DND-41 (cell line): ENCODE measurements at regions not wholly inside any gene's neighbourhood (a gene's known extent, or its start where the extent isn't known, plus 50 kb on each side); places are given as distances from the start of the nearest gene placed in this dataset.

Experiments
- ATAC-seq: fragments of 200-7000 bp; cut with Tn5 transposase; 3 replicates; pipeline ENCODE4 v1.9.1; 2021; ENCODE audit warnings: low read depth; ENCODE audit not compliant: insufficient read depth
- DNase-seq: peaks from one replicate; pipeline ENCODE4 v3.0.0-alpha.2; 2020
- H2AFZ ChIP-seq: 2 replicates; pipeline ENCODE4 v1.6.0; 2012; ENCODE audit warnings: low read depth, low read length
- H3K27ac ChIP-seq: 2 replicates; pipeline ENCODE4 v1.5.1; 2012; ENCODE audit warnings: low read length, inconsistent platforms
- H3K27me3 ChIP-seq: fragments of 200-600 bp; sonication (generic); 2 replicates; pipeline ENCODE4 v1.6.0; 2012; ENCODE audit warnings: low read length, mild to moderate bottlenecking, inconsistent platforms; ENCODE audit not compliant: insufficient read depth, poor library complexity
- H3K36me3 ChIP-seq: 2 replicates; pipeline ENCODE4 v1.5.1; 2012; ENCODE audit warnings: low read length, inconsistent platforms; ENCODE audit not compliant: insufficient read depth
- H3K4me1 ChIP-seq: 2 replicates; pipeline ENCODE4 v1.5.1; 2012; ENCODE audit warnings: mild to moderate bottlenecking, low read length; ENCODE audit not compliant: insufficient read depth
- H3K4me2 ChIP-seq: 2 replicates; pipeline ENCODE4 v1.6.0; 2012; ENCODE audit warnings: mild to moderate bottlenecking, moderate library complexity, low read length, inconsistent platforms; ENCODE audit not compliant: insufficient read depth
- H3K4me3 ChIP-seq, 2 experiments: fragments of 200-600 bp in 1 of 2; shearing (Covaris generic) in 1 of 2; 2 replicates each; pipeline ENCODE4 v1.5.1; 2012 to 2016; ENCODE audit warnings: inconsistent platforms in 2 of 2, low read length in 2 of 2, mild to moderate bottlenecking in 2 of 2, low read depth in 1 of 2, moderate library complexity in 1 of 2
- H3K79me2 ChIP-seq: 2 replicates; pipeline ENCODE4 v1.6.0; 2012; ENCODE audit warnings: low read length, inconsistent platforms; ENCODE audit not compliant: insufficient read depth
- H3K9ac ChIP-seq: 2 replicates; pipeline ENCODE4 v1.6.0; 2012; ENCODE audit warnings: low read depth, mild to moderate bottlenecking, inconsistent platforms, low read length, moderate library complexity
- H3K9me3 ChIP-seq: 2 replicates; pipeline ENCODE4 v1.5.1; 2012; ENCODE audit warnings: low read length, moderate library complexity, mild to moderate bottlenecking, inconsistent platforms; ENCODE audit not compliant: insufficient read depth, severe bottlenecking
- H4K20me1 ChIP-seq: 2 replicates; pipeline ENCODE4 v1.6.0; 2012; ENCODE audit warnings: low read length; ENCODE audit not compliant: insufficient read depth
- CTCF ChIP-seq: IDR thresholded peaks from 2 replicates; pipeline ENCODE4 v1.5.1; 2012; ENCODE audit warnings: borderline replicate concordance, low read length, moderate library complexity, mild to moderate bottlenecking; ENCODE audit not compliant: poor library complexity, severe bottlenecking; ENCODE audit errors: extremely low read depth
- EZH2 ChIP-seq: IDR thresholded peaks from 3 replicates; pipeline ENCODE4 v1.6.1; 2012; ENCODE audit warnings: borderline replicate concordance, low read depth, mild to moderate bottlenecking, moderate library complexity, low read length, inconsistent platforms; ENCODE audit not compliant: severe bottlenecking

GRCh38 chr4:65968831-65969558 lies 298.7 kb upstream of the EPHA5 start:
- DNase-seq, result no peak
- H2AFZ ChIP-seq, result peak overlapping the region; percentile 7; the same call in 1 of the 2 replicates
- H3K4me1 ChIP-seq, result peaks cover 18% of the 10 kb centered on the region
- no peak overlapping the region for H3K27ac ChIP-seq
- TF ChIP-seq CTCF (no peak), EZH2 (no peak)
- H4K20me1 ChIP-seq, result no peaks in the 10 kb centered on the region
- H3K4me2 ChIP-seq, result no peak overlapping the region
- no peaks in the 10 kb centered on the region for H3K27me3 ChIP-seq
- no peaks in the 10 kb centered on the region for H3K9me3 ChIP-seq
- H3K36me3 ChIP-seq, result no peaks in the 10 kb centered on the region
- no peaks in the 10 kb centered on the region for H3K79me2 ChIP-seq
- no peak for ATAC-seq
- H3K4me3 ChIP-seq, result no peak overlapping the region
- no peak overlapping the region for H3K9ac ChIP-seq

DNA sequence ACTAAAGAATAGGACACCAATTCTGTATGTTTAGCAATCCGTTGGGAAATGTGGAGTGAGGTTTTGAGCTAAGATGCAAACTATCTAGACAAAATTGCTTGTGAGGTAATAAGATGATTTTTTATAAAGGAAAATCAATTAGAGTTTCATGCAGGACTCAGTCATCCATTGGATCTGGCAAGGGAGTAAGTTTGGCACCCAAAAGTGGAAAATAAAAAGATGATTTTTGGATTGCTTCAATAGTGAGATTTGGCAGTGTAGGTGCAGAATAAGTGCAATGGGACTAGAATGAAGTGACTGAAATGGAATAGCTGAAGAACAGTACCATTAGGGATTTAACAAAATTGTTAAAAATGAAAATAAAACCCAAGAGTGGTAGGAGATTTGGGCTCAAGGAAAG lies 290.5 kb upstream of the EPHA5 start:
- Histone ChIP-seq H3K27me3 (no peaks in the 10 kb centered on the region), H3K9ac (no peak overlapping the region), H3K36me3 (no peaks in the 10 kb centered on the region), H3K79me2 (no peaks in the 10 kb centered on the region), H3K27ac (no peak overlapping the region), H2AFZ (no peak overlapping the region), H3K4me3 (no peak overlapping the region), H3K9me3 (no peaks in the 10 kb centered on the region), H4K20me1 (no peaks in the 10 kb centered on the region), H3K4me1 (no peaks in the 10 kb centered on the region), H3K4me2 (no peak overlapping the region)
- no peak for DNase-seq
- ATAC-seq, result no peak
- TF ChIP-seq CTCF (no peak), EZH2 (no peak)

DNA sequence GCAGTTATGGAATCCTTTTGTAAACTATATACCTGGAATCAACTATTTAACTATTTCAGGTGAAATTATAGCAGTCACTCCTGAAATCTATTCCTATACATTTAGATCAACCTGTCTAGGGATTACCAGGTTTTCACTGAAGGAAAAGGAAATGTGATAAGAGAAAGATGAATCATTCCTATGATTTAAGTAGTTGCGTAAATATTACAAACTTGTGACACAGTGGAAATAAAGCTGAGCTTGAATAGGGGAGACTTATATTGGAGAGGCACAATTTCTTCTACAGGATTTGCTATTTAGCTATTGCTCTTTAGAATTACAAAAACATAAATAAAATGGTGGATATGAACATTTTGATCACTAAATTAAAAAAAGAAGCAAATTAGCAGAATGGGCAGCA lies 284.1 kb upstream of the EPHA5 start:
- no peak overlapping the region for H3K9ac ChIP-seq
- DNase-seq (no peak), ATAC-seq (no peak)
- H2AFZ ChIP-seq, result no peak overlapping the region
- H4K20me1 ChIP-seq, result no peaks in the 10 kb centered on the region
- no peak overlapping the region for H3K4me2 ChIP-seq
- TF ChIP-seq CTCF (no peak), EZH2 (no peak)
- no peaks in the 10 kb centered on the region for H3K79me2 ChIP-seq
- no peak overlapping the region for H3K4me3 ChIP-seq
- H3K4me1 ChIP-seq, result no peaks in the 10 kb centered on the region
- no peaks in the 10 kb centered on the region for H3K27me3 ChIP-seq
- H3K9me3 ChIP-seq, result no peaks in the 10 kb centered on the region
- no peak overlapping the region for H3K27ac ChIP-seq
- H3K36me3 ChIP-seq, result no peaks in the 10 kb centered on the region

GRCh38 chr4:65951177-65951576 lies 280.9 kb upstream of the EPHA5 start:
- Histone ChIP-seq H3K79me2 (no peaks in the 10 kb centered on the region), H3K4me2 (no peak overlapping the region), H4K20me1 (no peaks in the 10 kb centered on the region), H3K9me3 (no peaks in the 10 kb centered on the region), H2AFZ (no peak overlapping the region), H3K4me1 (peaks cover 8% of the 10 kb centered on the region), H3K27ac (no peak overlapping the region), H3K9ac (no peak overlapping the region), H3K36me3 (no peaks in the 10 kb centered on the region), H3K27me3 (no peaks in the 10 kb centered on the region), H3K4me3 (no peak overlapping the region)
- no peak for TF ChIP-seq EZH2
- no peak for TF ChIP-seq CTCF
- DNase-seq (no peak), ATAC-seq (no peak)
